Calu3 (cell line): ENCODE measurements at regions not wholly inside any gene's neighbourhood (a gene's known extent, or its start where the extent isn't known, plus 50 kb on each side); places are given as distances from the start of the nearest gene placed in this dataset.
"Not testable (repeated sequence)": the region's sequence is repeated elsewhere in the genome, so short reads cannot be mapped to it uniquely, and the experiment has no call there.

Experiments
- BruUV-seq: library from RNA; stranded (reverse); fragments of 400-500 nt; replicated peaks from 2 replicates; lab custom pipeline; 2021; lab: Mats Ljungman, UMichigan
- CTCF ChIA-PET: fragments of 300-600 bp; sonication (Branson Sonifier 250); formaldehyde crosslinking; loops from one replicate; lab custom pipeline; 2022; ENCODE audit warnings: antibody characterized with exemption; lab: Charles Lee
- DNase-seq: peaks from one replicate; pipeline ENCODE4 v3.0.0; 2022
- H3K27ac Mint-ChIP-seq: one replicate; pipeline ENCODE4 v1.8.0; 2022; ENCODE audit warnings: mixed read lengths; ENCODE audit not compliant: unreplicated experiment
- H3K27me3 Mint-ChIP-seq: one replicate; pipeline ENCODE4 v1.8.0; 2022; ENCODE audit warnings: mixed read lengths; ENCODE audit not compliant: unreplicated experiment
- H3K36me3 Mint-ChIP-seq: one replicate; pipeline ENCODE4 v1.8.0; 2022; ENCODE audit warnings: mild to moderate bottlenecking, moderate library complexity, mixed read lengths; ENCODE audit not compliant: insufficient read depth, unreplicated experiment
- H3K4me1 Mint-ChIP-seq: one replicate; pipeline ENCODE4 v1.8.0; 2022; ENCODE audit warnings: mild to moderate bottlenecking, low read depth, mixed read lengths; ENCODE audit not compliant: unreplicated experiment
- H3K4me3 Mint-ChIP-seq: one replicate; pipeline ENCODE4 v1.8.0; 2022; ENCODE audit warnings: mild to moderate bottlenecking, low read depth, moderate library complexity, mixed read lengths; ENCODE audit not compliant: unreplicated experiment
- H3K9me3 Mint-ChIP-seq: one replicate; pipeline ENCODE4 v1.8.0; 2022; ENCODE audit warnings: low read depth, mixed read lengths; ENCODE audit not compliant: unreplicated experiment
- intact Hi-C: fragments of 100-400 bp; cut with micrococcal nuclease; formaldehyde crosslinking; loops from one replicate; pipeline ENCODE4 v1.10.0; 2022; ENCODE audit not compliant: unreplicated experiment
- TF ChIP-seq, protein P1 (sequence below): fragments of 200-600 bp; IDR thresholded peaks from one replicate; pipeline ENCODE4 v1.8.0; 2022; ENCODE audit warnings: antibody characterized with exemption; ENCODE audit not compliant: unreplicated experiment

DNA sequence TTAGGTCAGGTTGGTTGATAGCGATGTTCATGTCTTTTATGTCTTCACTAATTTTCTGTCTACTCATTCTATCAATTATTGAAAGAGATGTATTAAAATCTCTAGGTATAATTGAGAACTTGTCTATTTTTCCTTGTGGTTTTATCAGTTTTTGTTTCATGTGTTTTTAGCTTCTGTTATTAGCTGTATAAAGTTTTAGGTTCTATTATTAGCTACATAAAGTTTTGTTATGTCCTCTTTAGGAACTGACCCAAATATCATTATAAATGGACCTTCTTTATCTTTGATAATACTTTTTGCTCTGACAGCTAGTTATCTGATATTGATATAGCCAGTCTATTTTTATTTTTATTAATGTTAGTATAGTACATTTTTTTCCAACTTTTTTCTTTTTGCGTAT, 92.4 kb upstream of the TMEM170B start:
- Mint-ChIP-seq H3K36me3 (no peaks in the 10 kb centered on the region), H3K27me3 (no peaks in the 10 kb centered on the region), H3K4me1 (no peaks in the 10 kb centered on the region), H3K4me3 (no peak overlapping the region), H3K27ac (no peak overlapping the region), H3K9me3 (peaks cover 2% of the 10 kb centered on the region)
- DNase-seq = no peak
- CTCF ChIA-PET = no interaction called here
- intact Hi-C loops = no loop called here
- TF ChIP-seq, protein P1, sequence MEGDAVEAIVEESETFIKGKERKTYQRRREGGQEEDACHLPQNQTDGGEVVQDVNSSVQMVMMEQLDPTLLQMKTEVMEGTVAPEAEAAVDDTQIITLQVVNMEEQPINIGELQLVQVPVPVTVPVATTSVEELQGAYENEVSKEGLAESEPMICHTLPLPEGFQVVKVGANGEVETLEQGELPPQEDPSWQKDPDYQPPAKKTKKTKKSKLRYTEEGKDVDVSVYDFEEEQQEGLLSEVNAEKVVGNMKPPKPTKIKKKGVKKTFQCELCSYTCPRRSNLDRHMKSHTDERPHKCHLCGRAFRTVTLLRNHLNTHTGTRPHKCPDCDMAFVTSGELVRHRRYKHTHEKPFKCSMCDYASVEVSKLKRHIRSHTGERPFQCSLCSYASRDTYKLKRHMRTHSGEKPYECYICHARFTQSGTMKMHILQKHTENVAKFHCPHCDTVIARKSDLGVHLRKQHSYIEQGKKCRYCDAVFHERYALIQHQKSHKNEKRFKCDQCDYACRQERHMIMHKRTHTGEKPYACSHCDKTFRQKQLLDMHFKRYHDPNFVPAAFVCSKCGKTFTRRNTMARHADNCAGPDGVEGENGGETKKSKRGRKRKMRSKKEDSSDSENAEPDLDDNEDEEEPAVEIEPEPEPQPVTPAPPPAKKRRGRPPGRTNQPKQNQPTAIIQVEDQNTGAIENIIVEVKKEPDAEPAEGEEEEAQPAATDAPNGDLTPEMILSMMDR = no peak
- BruUV-seq = no TSS peak

DNA sequence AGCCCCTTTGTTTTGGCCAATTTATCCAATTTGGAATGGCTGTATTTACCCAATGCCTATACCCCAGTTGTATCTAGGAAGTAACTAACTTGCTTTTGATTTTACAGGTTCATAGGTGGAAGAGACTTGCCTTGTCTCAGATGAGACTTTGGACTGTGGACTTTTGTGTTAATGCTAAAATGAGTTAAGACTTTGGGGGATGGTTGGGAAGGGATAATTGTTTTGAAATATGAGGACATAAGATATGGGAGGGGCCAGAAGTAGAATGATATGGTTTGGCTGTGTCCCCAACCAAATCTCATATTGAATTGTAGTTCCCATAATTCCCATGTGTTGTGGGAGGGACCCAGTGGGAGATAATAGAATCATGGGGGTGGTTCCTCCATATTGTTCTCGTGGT, 94.4 kb upstream of the TMEM170B start:
- H3K9me3 Mint-ChIP-seq, CTCF ChIA-PET, H3K4me3 Mint-ChIP-seq, DNase-seq, H3K36me3 Mint-ChIP-seq, H3K27ac Mint-ChIP-seq, BruUV-seq, H3K27me3 Mint-ChIP-seq, intact Hi-C loops, H3K4me1 Mint-ChIP-seq: not testable (repeated sequence)

DNA sequence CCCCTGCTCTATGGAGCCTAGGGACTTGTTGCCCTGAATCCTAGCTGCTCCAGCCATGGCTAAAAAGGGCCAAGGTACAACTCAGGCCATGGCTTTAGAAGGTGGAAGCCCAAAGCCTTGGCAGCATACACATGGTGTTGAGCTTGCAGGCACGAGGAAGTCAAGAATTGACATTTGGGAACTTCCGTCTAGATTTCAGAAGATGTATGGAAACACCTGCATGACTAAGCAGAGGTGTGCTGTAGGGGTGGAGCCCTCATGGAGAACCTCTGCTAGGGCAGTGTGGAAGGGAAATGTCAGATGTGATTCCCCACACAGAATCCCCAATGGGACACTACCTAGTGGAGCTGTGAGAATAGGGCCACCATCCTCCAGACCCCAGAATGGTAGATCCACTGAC, 95.1 kb upstream of the TMEM170B start:
- no peak overlapping the region for H3K27ac Mint-ChIP-seq
- CTCF ChIA-PET = no interaction called here
- no peak overlapping the region for H3K4me3 Mint-ChIP-seq
- no peaks in the 10 kb centered on the region for H3K27me3 Mint-ChIP-seq
- H3K36me3 Mint-ChIP-seq = no peaks in the 10 kb centered on the region
- H3K4me1 Mint-ChIP-seq = peaks cover 5% of the 10 kb centered on the region
- H3K9me3 Mint-ChIP-seq = no peaks in the 10 kb centered on the region
- TF ChIP-seq, protein P1 = no peak
- BruUV-seq = no TSS peak
- intact Hi-C loops = no loop called here
- no peak for DNase-seq

DNA sequence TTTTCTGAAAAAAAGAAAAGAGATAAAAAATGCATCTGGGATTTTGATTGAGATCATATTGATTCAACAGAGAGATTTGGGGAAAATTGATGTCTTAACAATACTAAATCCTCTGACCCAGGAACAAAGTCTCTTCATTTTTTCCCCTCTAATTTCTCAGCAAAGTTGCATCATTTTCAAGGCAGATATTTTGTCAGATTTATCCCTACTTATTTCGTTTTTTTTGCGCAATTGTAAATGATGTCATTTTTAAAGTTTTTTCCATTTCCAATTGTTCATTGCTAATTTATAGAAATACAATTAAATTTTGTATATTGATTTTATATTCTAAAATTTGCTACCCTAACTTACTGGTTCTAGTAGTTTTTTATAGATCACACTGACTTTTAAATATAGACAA, 97.7 kb upstream of the TMEM170B start:
- H3K27ac Mint-ChIP-seq = no peak overlapping the region
- CTCF ChIA-PET = no interaction called here

DNA sequence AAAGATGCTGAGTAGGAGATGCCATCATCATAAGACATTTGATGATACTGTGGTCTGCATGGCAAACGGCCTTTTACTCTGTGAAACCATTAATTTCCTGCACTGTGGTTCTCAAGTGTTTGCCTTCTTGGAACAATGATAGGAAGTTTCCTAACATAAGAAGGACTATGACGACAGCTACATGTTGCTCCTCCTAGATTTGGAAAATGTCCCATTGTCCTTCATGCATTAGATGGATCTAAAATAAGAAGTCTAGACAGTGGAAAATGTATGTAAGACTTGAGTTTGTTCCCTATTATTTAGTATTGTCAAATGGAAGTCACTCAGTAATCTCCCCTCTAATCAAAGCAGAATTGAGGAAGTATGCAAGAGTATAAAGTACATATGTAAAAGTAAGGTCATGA, 98.5 kb upstream of the TMEM170B start:
- no peaks in the 10 kb centered on the region for H3K27me3 Mint-ChIP-seq
- BruUV-seq = no TSS peak
- H3K4me3 Mint-ChIP-seq = no peak overlapping the region
- H3K4me1 Mint-ChIP-seq = peaks cover 17% of the 10 kb centered on the region
- TF ChIP-seq, protein P1 = no peak
- CTCF ChIA-PET = interaction anchor here (0.6 kb wide), 1 partner anchor 394 kb away, joined by 8 read pairs; no protein-coding TSS in a partner anchor
- intact Hi-C loops = no loop called here
- H3K36me3 Mint-ChIP-seq = peaks cover 4% of the 10 kb centered on the region
- no peaks in the 10 kb centered on the region for H3K9me3 Mint-ChIP-seq
- DNase-seq = no peak
- H3K27ac Mint-ChIP-seq = no peak overlapping the region

More for the DNA sequence above, 97.7 kb upstream of the TMEM170B start:
- TF ChIP-seq, protein P1 = no peak
- Mint-ChIP-seq H3K4me1 (peaks cover 17% of the 10 kb centered on the region), H3K4me3 (no peak overlapping the region), H3K27me3 (no peaks in the 10 kb centered on the region), H3K36me3 (no peaks in the 10 kb centered on the region), H3K9me3 (no peaks in the 10 kb centered on the region)
- BruUV-seq = no TSS peak
- intact Hi-C loops = no loop called here
- DNase-seq = no peak
